ENCODE measurements at regions not wholly inside any gene's neighbourhood (a gene's known extent, or its start where the extent isn't known, plus 50 kb on each side); places are given as distances from the start of the nearest gene placed in this dataset.

GRCh38 chrX:7789200-7789599, 53.8 kb upstream of the VCX start:
- H3K4me1 ChIP-seq (ENCODE audit: control insufficient read depth, insufficient read depth, low read length) = no peaks in the 10 kb centered on the region
- no peak for DNase-seq
- H3K36me3 ChIP-seq (ENCODE audit: control insufficient read depth, insufficient read depth, low read length) = no peaks in the 10 kb centered on the region
- WGBS (ENCODE audit: insufficient coverage) = no CpG with 5 or more reads among the region's 2 CpGs
- H3K27me3 ChIP-seq (ENCODE audit: control insufficient read depth, insufficient read depth, low read length) = peaks cover 16% of the 10 kb centered on the region
- H3K4me3 ChIP-seq (ENCODE audit: low read length) = no peak overlapping the region
- H3K27ac ChIP-seq (ENCODE audit: low read length) = no peak overlapping the region
- H3K9me3 ChIP-seq (replicated peaks; ENCODE audit: control insufficient read depth, low read depth, low read length) = no peaks in the 10 kb centered on the region

- H3K4me1 ChIP-seq (ENCODE audit: control insufficient read depth, insufficient read depth, low read length) = no peaks in the 10 kb centered on the region
- H3K9me3 ChIP-seq (replicated peaks; ENCODE audit: control insufficient read depth, low read depth, low read length) = no peaks in the 10 kb centered on the region
- no peak for DNase-seq
- H3K36me3 ChIP-seq (ENCODE audit: control insufficient read depth, insufficient read depth, low read length) = no peaks in the 10 kb centered on the region
- H3K27ac ChIP-seq (ENCODE audit: low read length) = no peak overlapping the region
- no peak overlapping the region for H3K4me3 ChIP-seq (ENCODE audit: low read length)
- 50% methylated on average over 1 of the region's 1 CpG for WGBS (ENCODE audit: insufficient coverage)
- peaks cover 16% of the 10 kb centered on the region for H3K27me3 ChIP-seq (ENCODE audit: control insufficient read depth, insufficient read depth, low read length)
Measured at GRCh38 chrX:7788334-7788733, 54.6 kb upstream of the VCX start.

- H3K27ac ChIP-seq (ENCODE audit: low read length) = no peak overlapping the region
- H3K4me3 ChIP-seq (ENCODE audit: low read length) = no peak overlapping the region
- DNase-seq = no peak
Measured at GRCh38 chrX:7787714-7788113, 55.3 kb upstream of the VCX start.

GRCh38 chrX:7784580-7784979, 58.4 kb upstream of the VCX start:
- WGBS (ENCODE audit: insufficient coverage) = no CpG with 5 or more reads among the region's 1 CpG
- Histone ChIP-seq H3K4me1 (ENCODE audit: control insufficient read depth, insufficient read depth, low read length) (no peaks in the 10 kb centered on the region), H3K9me3 (replicated peaks; ENCODE audit: control insufficient read depth, low read depth, low read length) (no peaks in the 10 kb centered on the region)

More at GRCh38 chrX:7787714-7788113, 55.3 kb upstream of the VCX start:
- no peaks in the 10 kb centered on the region for H3K36me3 ChIP-seq (ENCODE audit: control insufficient read depth, insufficient read depth, low read length)
- H3K27me3 ChIP-seq (ENCODE audit: control insufficient read depth, insufficient read depth, low read length) = peaks cover 16% of the 10 kb centered on the region
- WGBS (ENCODE audit: insufficient coverage) = 54% methylated on average over 2 of the region's 4 CpGs
- no peaks in the 10 kb centered on the region for H3K4me1 ChIP-seq (ENCODE audit: control insufficient read depth, insufficient read depth, low read length)
- H3K9me3 ChIP-seq (replicated peaks; ENCODE audit: control insufficient read depth, low read depth, low read length) = no peaks in the 10 kb centered on the region

GRCh38 chrX:7779644-7780043, 63.3 kb upstream of the VCX start:
- H3K27ac ChIP-seq (ENCODE audit: low read length) = no peak overlapping the region
- H3K4me3 ChIP-seq (ENCODE audit: low read length) = no peak overlapping the region
- WGBS (ENCODE audit: insufficient coverage) = 43% methylated on average over 1 of the region's 2 CpGs
- H3K36me3 ChIP-seq (ENCODE audit: control insufficient read depth, insufficient read depth, low read length) = no peaks in the 10 kb centered on the region
- peaks cover 5% of the 10 kb centered on the region for H3K27me3 ChIP-seq (ENCODE audit: control insufficient read depth, insufficient read depth, low read length)
- no peaks in the 10 kb centered on the region for H3K9me3 ChIP-seq (replicated peaks; ENCODE audit: control insufficient read depth, low read depth, low read length)
- H3K4me1 ChIP-seq (ENCODE audit: control insufficient read depth, insufficient read depth, low read length) = no peaks in the 10 kb centered on the region
- DNase-seq = no peak

More at GRCh38 chrX:7784580-7784979, 58.4 kb upstream of the VCX start:
- Histone ChIP-seq H3K27ac (ENCODE audit: low read length) (no peak overlapping the region), H3K36me3 (ENCODE audit: control insufficient read depth, insufficient read depth, low read length) (no peaks in the 10 kb centered on the region), H3K27me3 (ENCODE audit: control insufficient read depth, insufficient read depth, low read length) (peaks cover 8% of the 10 kb centered on the region), H3K4me3 (ENCODE audit: low read length) (no peak overlapping the region)
- no peak for DNase-seq

GRCh38 chrX:7775987-7776386, 67.0 kb upstream of the VCX start:
- DNase-seq = no peak
- peaks cover 5% of the 10 kb centered on the region for H3K27me3 ChIP-seq (ENCODE audit: control insufficient read depth, insufficient read depth, low read length)
- no peaks in the 10 kb centered on the region for H3K9me3 ChIP-seq (replicated peaks; ENCODE audit: control insufficient read depth, low read depth, low read length)
- no peak overlapping the region for H3K27ac ChIP-seq (ENCODE audit: low read length)
- 80% methylated on average over 1 of the region's 3 CpGs for WGBS (ENCODE audit: insufficient coverage)
- no peaks in the 10 kb centered on the region for H3K36me3 ChIP-seq (ENCODE audit: control insufficient read depth, insufficient read depth, low read length)
- H3K4me1 ChIP-seq (ENCODE audit: control insufficient read depth, insufficient read depth, low read length) = no peaks in the 10 kb centered on the region
- no peak overlapping the region for H3K4me3 ChIP-seq (ENCODE audit: low read length)

- Histone ChIP-seq H3K36me3 (ENCODE audit: control insufficient read depth, insufficient read depth, low read length) (no peaks in the 10 kb centered on the region), H3K4me1 (ENCODE audit: control insufficient read depth, insufficient read depth, low read length) (no peaks in the 10 kb centered on the region), H3K9me3 (replicated peaks; ENCODE audit: control insufficient read depth, low read depth, low read length) (no peaks in the 10 kb centered on the region), H3K27me3 (ENCODE audit: control insufficient read depth, insufficient read depth, low read length) (peaks cover 4% of the 10 kb centered on the region), H3K27ac (ENCODE audit: low read length) (no peak overlapping the region), H3K4me3 (ENCODE audit: low read length) (no peak overlapping the region)
- 72% methylated on average over 4 of the region's 7 CpGs for WGBS (ENCODE audit: insufficient coverage)
- no peak for DNase-seq
Measured at GRCh38 chrX:7771788-7772438, 71.1 kb upstream of the VCX start.

- no CpG with 5 or more reads among the region's 1 CpG for WGBS (ENCODE audit: insufficient coverage)
- no peak overlapping the region for H3K27ac ChIP-seq (ENCODE audit: low read length)
- H3K9me3 ChIP-seq (replicated peaks; ENCODE audit: control insufficient read depth, low read depth, low read length) = no peaks in the 10 kb centered on the region
- H3K4me3 ChIP-seq (ENCODE audit: low read length) = no peak overlapping the region
- no peaks in the 10 kb centered on the region for H3K36me3 ChIP-seq (ENCODE audit: control insufficient read depth, insufficient read depth, low read length)
- peaks cover 7% of the 10 kb centered on the region for H3K27me3 ChIP-seq (ENCODE audit: control insufficient read depth, insufficient read depth, low read length)
- H3K4me1 ChIP-seq (ENCODE audit: control insufficient read depth, insufficient read depth, low read length) = no peaks in the 10 kb centered on the region
- no peak for DNase-seq
Measured at GRCh38 chrX:7759830-7760229, 83.1 kb upstream of the VCX start.

- Histone ChIP-seq H3K4me1 (ENCODE audit: control insufficient read depth, insufficient read depth, low read length) (no peaks in the 10 kb centered on the region), H3K27ac (ENCODE audit: low read length) (no peak overlapping the region), H3K36me3 (ENCODE audit: control insufficient read depth, insufficient read depth, low read length) (no peaks in the 10 kb centered on the region), H3K9me3 (replicated peaks; ENCODE audit: control insufficient read depth, low read depth, low read length) (no peaks in the 10 kb centered on the region), H3K4me3 (ENCODE audit: low read length) (no peak overlapping the region), H3K27me3 (ENCODE audit: control insufficient read depth, insufficient read depth, low read length) (peaks cover 11% of the 10 kb centered on the region)
- WGBS (ENCODE audit: insufficient coverage) = 50% methylated on average over 1 of the region's 5 CpGs
- DNase-seq = no peak
Measured at GRCh38 chrX:7746856-7747255, 96.1 kb upstream of the VCX start.

- no peak overlapping the region for H3K4me3 ChIP-seq (ENCODE audit: low read length)
- WGBS (ENCODE audit: insufficient coverage) = 55% methylated on average over 2 of the region's 2 CpGs
- no peaks in the 10 kb centered on the region for H3K9me3 ChIP-seq (replicated peaks; ENCODE audit: control insufficient read depth, low read depth, low read length)
Measured at GRCh38 chrX:7730071-7730470, 112.9 kb upstream of the VCX start.

GRCh38 chrX:7720519-7720918, 122.5 kb upstream of the VCX start:
- no peak for DNase-seq
- no peaks in the 10 kb centered on the region for H3K4me1 ChIP-seq (ENCODE audit: control insufficient read depth, insufficient read depth, low read length)
- H3K9me3 ChIP-seq (replicated peaks; ENCODE audit: control insufficient read depth, low read depth, low read length) = no peaks in the 10 kb centered on the region
- H3K27ac ChIP-seq (ENCODE audit: low read length) = no peak overlapping the region
- H3K4me3 ChIP-seq (ENCODE audit: low read length) = no peak overlapping the region
- H3K27me3 ChIP-seq (ENCODE audit: control insufficient read depth, insufficient read depth, low read length) = peaks cover 2% of the 10 kb centered on the region
- no peaks in the 10 kb centered on the region for H3K36me3 ChIP-seq (ENCODE audit: control insufficient read depth, insufficient read depth, low read length)

More at GRCh38 chrX:7730071-7730470, 112.9 kb upstream of the VCX start:
- Histone ChIP-seq H3K36me3 (ENCODE audit: control insufficient read depth, insufficient read depth, low read length) (no peaks in the 10 kb centered on the region), H3K27me3 (ENCODE audit: control insufficient read depth, insufficient read depth, low read length) (peaks cover 6% of the 10 kb centered on the region), H3K27ac (ENCODE audit: low read length) (no peak overlapping the region), H3K4me1 (ENCODE audit: control insufficient read depth, insufficient read depth, low read length) (no peaks in the 10 kb centered on the region)
- DNase-seq = no peak

Data from muscle of leg (tissue), 3 donors.